GM23248 (cell line): ENCODE measurements at regions not wholly inside any gene's neighbourhood (a gene's known extent, or its start where the extent isn't known, plus 50 kb on each side); places are given as distances from the start of the nearest gene placed in this dataset.

Experiments used
- EZH2 ChIP-seq: fragments of 200-600 bp; sonication (generic); IDR thresholded peaks from 2 replicates; pipeline ENCODE4 v1.6.1; 2018; ENCODE audit warnings: antibody characterized with exemption, mild to moderate bottlenecking; ENCODE audit not compliant: insufficient read depth, poor library complexity, severe bottlenecking
- EZH2phosphoT487 ChIP-seq: fragments of 200-600 bp; sonication (generic); IDR thresholded peaks from 2 replicates; pipeline ENCODE4 v1.6.1; 2018; ENCODE audit warnings: antibody characterized with exemption, moderate library complexity, mild to moderate bottlenecking, low read depth; ENCODE audit not compliant: insufficient read depth

DNA sequence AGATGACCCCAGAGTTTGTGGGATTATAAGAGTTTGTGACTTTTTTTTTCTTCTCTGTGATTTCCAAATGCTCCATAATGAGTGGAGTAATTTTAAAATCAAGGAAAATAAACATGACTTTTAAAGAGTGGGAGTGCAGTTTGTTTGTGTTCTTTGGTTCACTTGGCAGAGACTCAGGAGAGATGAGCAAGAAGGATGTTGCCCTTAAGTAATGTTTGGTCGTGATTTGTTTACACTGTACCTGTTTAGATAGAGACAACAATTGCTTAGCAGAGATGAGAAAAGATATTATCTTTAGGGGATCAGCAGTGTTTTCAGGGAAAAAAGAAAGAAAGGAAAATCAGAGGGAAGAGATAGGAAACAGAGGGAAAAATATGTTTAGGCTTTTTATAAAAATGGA is 170.8 kb downstream of the ADSS2 start:
- no peak for TF ChIP-seq EZH2
- no peak for TF ChIP-seq EZH2phosphoT487
